ENCODE measurements at regions not wholly inside any gene's neighbourhood (a gene's known extent, or its start where the extent isn't known, plus 50 kb on each side); places are given as distances from the start of the nearest gene placed in this dataset.

DNA sequence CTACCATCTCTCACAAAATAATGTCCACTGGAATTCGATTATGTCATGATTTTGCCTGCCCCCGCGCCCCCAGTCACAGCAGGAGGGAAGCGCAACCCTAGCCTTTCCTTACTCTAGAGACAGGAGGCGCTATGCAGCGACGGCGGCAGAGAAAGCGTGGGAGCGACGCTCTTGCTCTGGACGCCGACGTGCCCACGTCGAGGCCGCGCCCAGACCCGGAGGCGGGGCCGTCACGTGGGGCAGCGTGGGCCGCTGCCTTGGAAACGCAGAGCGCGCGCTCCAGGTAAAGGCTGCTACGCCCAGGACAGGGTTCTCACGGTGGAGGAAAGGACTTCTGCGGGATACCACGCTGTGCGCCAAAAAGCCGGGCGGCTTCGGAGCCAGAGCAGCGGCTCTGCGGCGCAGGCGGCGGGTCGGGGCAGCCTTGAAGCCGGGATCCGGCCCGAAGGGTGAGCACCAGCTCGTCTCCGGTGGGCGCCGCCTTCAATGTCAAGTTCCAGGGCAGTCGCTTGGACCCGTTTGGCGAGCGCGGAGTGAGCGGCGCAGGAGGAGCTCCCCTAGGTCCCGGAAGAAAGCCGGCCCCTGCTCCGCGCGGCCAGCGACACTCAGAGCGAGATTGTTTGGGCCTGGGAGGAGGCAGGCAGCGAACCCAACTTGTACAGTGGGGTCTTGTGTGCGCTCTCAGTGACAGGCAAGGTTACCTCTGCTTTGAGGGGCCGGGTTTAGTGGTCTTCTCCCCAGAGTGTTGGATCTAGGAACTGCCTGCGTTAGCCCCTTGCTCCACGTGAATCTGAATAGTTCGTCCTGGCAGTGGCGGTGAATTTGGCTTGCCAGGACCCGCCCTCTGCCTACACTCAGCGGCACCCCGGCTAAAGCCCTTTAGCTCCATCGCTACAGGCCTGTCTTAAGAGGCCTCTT, 121.7 kb downstream of the MRPL57 start (continued):
- peak; percentile 73; the same call in 1 of the 2 replicates for TF ChIP-seq UBTF (CRISPR knock-in tag; IDR thresholded peaks at IDR 0.05)
- peak; percentile 99 for TF ChIP-seq SAP130 (CRISPR knock-in tag; IDR thresholded peaks at IDR 0.05; ENCODE audit: low read depth)
- TF ChIP-seq ZNF331 (CRISPR knock-in tag; IDR thresholded peaks at IDR 0.05), result peak; percentile 81
- peak; percentile 51 for TF ChIP-seq ZNF350 (CRISPR knock-in tag; IDR thresholded peaks at IDR 0.05; ENCODE audit: borderline replicate concordance, low read depth)
- TF ChIP-seq, protein P1, sequence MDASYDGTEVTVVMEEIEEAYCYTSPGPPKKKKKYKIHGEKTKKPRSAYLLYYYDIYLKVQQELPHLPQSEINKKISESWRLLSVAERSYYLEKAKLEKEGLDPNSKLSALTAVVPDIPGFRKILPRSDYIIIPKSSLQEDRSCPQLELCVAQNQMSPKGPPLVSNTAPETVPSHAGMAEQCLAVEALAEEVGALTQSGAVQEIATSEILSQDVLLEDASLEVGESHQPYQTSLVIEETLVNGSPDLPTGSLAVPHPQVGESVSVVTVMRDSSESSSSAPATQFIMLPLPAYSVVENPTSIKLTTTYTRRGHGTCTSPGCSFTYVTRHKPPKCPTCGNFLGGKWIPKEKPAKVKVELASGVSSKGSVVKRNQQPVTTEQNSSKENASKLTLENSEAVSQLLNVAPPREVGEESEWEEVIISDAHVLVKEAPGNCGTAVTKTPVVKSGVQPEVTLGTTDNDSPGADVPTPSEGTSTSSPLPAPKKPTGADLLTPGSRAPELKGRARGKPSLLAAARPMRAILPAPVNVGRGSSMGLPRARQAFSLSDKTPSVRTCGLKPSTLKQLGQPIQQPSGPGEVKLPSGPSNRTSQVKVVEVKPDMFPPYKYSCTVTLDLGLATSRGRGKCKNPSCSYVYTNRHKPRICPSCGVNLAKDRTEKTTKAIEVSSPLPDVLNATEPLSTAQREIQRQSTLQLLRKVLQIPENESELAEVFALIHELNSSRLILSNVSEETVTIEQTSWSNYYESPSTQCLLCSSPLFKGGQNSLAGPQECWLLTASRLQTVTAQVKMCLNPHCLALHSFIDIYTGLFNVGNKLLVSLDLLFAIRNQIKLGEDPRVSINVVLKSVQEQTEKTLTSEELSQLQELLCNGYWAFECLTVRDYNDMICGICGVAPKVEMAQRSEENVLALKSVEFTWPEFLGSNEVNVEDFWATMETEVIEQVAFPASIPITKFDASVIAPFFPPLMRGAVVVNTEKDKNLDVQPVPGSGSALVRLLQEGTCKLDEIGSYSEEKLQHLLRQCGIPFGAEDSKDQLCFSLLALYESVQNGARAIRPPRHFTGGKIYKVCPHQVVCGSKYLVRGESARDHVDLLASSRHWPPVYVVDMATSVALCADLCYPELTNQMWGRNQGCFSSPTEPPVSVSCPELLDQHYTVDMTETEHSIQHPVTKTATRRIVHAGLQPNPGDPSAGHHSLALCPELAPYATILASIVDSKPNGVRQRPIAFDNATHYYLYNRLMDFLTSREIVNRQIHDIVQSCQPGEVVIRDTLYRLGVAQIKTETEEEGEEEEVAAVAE (CRISPR knock-in tag; IDR thresholded peaks at IDR 0.05; ENCODE audit: borderline replicate concordance), result 0 out of 2 replicates have a peak, but pooled peaks have one; percentile 32
- TF ChIP-seq ZNF207 (IDR thresholded peaks at IDR 0.05; ENCODE audit: borderline replicate concordance), result no peak
- no peak for TF ChIP-seq ZNF616 (CRISPR knock-in tag; IDR thresholded peaks at IDR 0.05; ENCODE audit: low read depth)
- no peak for TF ChIP-seq NFE2 (CRISPR knock-in tag; IDR thresholded peaks at IDR 0.05)
- TF ChIP-seq, protein P2, sequence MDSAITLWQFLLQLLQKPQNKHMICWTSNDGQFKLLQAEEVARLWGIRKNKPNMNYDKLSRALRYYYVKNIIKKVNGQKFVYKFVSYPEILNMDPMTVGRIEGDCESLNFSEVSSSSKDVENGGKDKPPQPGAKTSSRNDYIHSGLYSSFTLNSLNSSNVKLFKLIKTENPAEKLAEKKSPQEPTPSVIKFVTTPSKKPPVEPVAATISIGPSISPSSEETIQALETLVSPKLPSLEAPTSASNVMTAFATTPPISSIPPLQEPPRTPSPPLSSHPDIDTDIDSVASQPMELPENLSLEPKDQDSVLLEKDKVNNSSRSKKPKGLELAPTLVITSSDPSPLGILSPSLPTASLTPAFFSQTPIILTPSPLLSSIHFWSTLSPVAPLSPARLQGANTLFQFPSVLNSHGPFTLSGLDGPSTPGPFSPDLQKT (CRISPR knock-in tag; IDR thresholded peaks at IDR 0.05; ENCODE audit: borderline replicate concordance), result no peak
- 0 out of 2 replicates have a peak, but pooled peaks have one; percentile 59 for TF ChIP-seq RFXAP (CRISPR knock-in tag; IDR thresholded peaks at IDR 0.05; ENCODE audit: borderline replicate concordance)
- peak; percentile 48; the same call in 1 of the 2 replicates for TF ChIP-seq ZNF660 (CRISPR knock-in tag; IDR thresholded peaks at IDR 0.05; ENCODE audit: borderline replicate concordance, low read depth)
- TF ChIP-seq CEBPG (CRISPR knock-in tag; IDR thresholded peaks at IDR 0.05), result peak; percentile 44
- TF ChIP-seq, protein P3, sequence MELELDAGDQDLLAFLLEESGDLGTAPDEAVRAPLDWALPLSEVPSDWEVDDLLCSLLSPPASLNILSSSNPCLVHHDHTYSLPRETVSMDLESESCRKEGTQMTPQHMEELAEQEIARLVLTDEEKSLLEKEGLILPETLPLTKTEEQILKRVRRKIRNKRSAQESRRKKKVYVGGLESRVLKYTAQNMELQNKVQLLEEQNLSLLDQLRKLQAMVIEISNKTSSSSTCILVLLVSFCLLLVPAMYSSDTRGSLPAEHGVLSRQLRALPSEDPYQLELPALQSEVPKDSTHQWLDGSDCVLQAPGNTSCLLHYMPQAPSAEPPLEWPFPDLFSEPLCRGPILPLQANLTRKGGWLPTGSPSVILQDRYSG (CRISPR knock-in tag; IDR thresholded peaks at IDR 0.05), result no peak
- TF ChIP-seq, protein P4, sequence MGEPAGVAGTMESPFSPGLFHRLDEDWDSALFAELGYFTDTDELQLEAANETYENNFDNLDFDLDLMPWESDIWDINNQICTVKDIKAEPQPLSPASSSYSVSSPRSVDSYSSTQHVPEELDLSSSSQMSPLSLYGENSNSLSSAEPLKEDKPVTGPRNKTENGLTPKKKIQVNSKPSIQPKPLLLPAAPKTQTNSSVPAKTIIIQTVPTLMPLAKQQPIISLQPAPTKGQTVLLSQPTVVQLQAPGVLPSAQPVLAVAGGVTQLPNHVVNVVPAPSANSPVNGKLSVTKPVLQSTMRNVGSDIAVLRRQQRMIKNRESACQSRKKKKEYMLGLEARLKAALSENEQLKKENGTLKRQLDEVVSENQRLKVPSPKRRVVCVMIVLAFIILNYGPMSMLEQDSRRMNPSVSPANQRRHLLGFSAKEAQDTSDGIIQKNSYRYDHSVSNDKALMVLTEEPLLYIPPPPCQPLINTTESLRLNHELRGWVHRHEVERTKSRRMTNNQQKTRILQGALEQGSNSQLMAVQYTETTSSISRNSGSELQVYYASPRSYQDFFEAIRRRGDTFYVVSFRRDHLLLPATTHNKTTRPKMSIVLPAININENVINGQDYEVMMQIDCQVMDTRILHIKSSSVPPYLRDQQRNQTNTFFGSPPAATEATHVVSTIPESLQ (CRISPR knock-in tag; conservative IDR thresholded peaks at IDR 0.05), result 0 out of 2 replicates have a peak, but pooled peaks have one; percentile 57
- TF ChIP-seq, protein P5, sequence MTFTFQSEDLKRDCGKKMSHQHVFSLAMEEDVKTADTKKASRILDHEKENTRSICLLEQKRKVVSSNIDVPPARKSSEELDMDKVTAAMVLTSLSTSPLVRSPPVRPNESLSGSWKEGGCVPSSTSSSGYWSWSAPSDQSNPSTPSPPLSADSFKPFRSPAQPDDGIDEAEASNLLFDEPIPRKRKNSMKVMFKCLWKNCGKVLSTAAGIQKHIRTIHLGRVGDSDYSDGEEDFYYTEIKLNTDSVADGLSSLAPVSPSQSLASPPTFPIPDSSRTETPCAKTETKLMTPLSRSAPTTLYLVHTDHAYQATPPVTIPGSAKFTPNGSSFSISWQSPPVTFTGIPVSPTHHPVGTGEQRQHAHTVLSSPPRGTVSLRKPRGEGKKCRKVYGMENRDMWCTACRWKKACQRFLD (CRISPR knock-in tag; IDR thresholded peaks at IDR 0.05; ENCODE audit: borderline replicate concordance), result 0 out of 2 replicates have a peak, but pooled peaks have one; percentile 45
